GM21737 (cell line): ENCODE measurements at regions not wholly inside any gene's neighbourhood (a gene's known extent, or its start where the extent isn't known, plus 50 kb on each side); places are given as distances from the start of the nearest gene placed in this dataset.

ENCODE experiments used
- ATAC-seq: cut with Tn5 transposase; IDR thresholded peaks from one replicate; pipeline ENCODE4 v1.9.1; 2021; ENCODE audit warnings: mild to moderate bottlenecking, moderate library complexity; ENCODE audit not compliant: unreplicated experiment

- ATAC-seq, result no peak
Observed at GRCh38 chr3:117356091-117356705, 646.6 kb downstream of the TUSC7 start.

DNA sequence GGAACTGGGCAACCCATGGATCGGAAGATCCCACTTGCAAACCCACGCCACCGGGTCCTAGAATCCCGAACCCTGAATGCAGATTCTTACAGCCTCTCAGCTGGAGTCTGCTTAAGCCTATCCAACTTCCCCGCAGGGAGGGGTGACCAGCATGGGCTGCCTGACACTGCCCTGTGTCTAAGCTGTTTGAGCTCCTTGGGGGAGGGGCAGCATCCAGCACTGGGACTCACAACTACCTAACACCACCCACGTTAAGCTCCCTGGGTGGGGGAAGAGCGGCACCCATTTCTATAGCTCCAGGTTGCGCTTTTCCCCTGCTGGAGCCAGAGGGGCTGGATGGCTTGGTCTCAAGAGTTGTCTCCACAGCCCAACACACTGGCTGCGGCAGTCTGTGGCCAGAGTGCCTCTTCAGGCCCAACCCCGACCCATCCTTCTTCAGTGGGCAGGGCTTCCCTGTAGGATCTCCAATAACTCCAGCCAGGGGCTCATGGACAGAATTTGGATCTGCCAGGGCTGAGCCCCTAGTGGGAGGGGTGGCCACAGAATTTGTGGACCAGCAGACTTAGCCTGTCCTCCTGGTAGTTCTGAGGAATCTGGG lies 649.2 kb downstream of the TUSC7 start:
- ATAC-seq, result no peak

- ATAC-seq, result no peak
Observed at GRCh38 chr3:117366574-117366973, 657.0 kb downstream of the TUSC7 start.

DNA sequence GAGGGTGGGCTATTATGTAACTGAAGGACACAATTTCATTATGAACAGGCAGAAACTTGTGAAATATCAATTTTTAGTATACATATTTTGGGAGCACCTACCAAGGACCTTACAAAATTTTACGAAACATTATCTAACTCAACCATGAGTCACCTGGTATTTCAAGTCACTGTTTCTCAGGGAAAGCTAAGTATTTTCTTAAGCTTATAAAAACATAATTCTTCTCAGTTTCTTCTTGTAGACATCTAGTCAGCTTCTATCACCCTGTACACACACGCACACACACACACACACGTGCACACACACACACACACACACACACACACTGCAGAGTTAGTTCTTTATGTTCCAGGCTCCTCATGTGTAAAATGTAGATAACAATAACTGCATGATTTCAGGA lies 658.3 kb downstream of the TUSC7 start:
- no peak for ATAC-seq

GRCh38 chr3:117380631-117381030 lies 671.1 kb downstream of the TUSC7 start:
- no peak for ATAC-seq

DNA sequence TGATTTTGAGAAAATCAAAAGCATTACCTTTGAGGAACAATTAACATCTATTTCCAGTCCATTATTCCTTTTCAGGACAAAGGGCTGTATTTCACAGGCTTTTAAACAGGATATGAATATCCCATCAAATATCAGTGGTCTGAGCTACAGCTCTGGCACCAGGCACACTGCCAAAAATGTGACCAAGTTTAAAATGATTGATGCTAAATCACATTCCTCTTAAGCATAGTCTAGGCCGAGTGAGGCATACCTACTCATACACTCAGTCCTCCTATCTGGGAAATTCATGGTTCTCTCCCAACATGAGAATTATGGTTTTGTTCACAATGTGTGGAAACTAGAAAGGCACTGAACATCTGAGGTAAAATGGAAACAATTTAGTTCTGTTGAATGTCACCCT lies 683.5 kb downstream of the TUSC7 start:
- no peak for ATAC-seq

DNA sequence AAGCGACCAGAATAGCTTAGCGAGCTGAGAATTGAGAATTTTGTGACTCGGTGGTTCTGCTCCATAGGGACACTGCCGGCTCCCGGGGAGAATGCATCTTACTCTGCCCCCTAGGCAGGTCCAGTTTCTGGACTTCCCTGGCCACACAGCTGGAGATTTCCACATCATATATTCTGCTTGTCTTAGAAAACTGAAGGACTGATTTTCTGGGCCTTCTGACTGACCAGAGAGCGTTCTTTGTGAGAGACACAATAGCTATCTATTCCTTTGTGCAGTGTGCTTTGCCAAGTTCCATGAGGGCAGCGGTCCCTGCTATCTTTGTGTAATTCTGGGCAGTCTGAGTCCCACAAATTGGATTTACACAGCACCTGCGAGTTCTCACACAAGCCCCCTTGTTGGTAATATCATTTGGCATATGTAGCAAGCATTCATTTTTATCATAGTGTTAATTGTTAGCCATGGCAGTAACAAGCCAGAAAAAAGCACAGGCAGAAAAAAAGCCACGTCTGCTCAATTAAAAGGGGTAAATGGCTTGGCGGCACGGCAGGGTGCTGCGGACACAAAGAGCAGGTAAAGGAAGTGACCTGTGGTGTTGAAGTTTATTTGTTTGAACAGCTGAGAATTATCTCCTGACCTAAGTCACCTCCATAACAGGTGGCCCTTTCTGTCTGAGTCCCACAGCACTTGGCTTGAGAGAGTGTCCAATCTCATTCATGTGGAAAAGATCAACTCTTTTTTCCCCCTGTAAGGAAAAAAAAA lies 688.7 kb downstream of the TUSC7 start:
- no peak for ATAC-seq

- no peak for ATAC-seq
Observed at GRCh38 chr3:117399311-117400078, 689.9 kb downstream of the TUSC7 start.

GRCh38 chr3:117400303-117400702 lies 690.7 kb downstream of the TUSC7 start:
- no peak for ATAC-seq

GRCh38 chr3:117404141-117404540 lies 694.6 kb downstream of the TUSC7 start:
- ATAC-seq, result no peak

DNA sequence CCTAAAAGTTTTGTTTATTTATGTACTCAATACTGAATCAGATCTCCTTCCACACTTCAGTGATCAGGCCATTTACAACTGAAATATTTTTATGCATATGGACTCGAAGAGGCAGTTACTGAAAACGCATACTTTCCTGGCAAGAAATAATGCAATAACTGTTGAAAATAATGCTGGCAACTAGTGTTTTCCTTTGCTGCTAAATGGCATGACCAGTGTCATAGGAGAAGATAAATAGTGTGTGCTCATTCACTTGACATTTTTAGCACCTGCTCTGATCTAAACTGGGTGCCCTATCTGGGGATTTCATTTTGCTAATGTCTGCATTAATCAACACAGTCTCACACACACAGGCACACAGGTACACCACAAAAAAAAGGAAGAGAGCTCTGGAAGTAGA lies 695.2 kb downstream of the TUSC7 start:
- no peak for ATAC-seq

DNA sequence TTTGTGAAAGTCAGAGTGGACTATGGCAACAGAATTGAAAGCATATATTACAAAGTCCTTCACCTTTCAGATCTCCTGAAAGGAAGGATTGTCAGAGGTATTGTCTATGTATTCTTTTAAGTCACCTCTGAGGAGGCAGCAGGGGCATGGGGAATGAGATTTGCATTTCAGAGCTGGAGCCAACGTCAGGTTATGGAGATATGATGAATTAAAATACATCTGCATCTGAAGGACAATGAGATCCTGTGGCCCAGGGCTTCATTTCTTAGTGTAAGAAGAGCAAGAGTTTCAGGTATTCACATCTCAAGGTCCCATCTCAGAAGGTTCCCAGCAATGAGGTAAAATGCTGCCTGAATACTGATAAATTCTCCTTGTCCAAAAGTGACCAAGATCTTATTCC lies 695.8 kb downstream of the TUSC7 start:
- ATAC-seq, result no peak

DNA sequence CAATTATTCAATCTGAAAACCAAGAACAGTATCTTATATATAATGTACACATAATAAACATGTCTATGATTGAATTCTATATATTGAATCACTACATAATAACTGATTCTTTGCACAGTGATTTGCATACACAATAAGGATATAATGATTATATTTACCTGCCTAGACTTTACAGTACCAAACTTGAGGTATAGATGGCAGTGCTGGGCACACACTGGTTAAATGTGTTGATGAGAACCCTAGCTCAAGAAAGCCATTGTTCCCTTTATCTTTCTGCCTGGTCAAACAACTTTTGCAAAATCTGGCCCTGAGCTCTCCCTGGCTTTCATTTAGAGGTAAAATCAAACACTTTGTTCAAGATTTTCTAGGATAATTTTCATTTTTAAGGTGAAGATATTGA lies 697.7 kb downstream of the TUSC7 start:
- ATAC-seq, result no peak

DNA sequence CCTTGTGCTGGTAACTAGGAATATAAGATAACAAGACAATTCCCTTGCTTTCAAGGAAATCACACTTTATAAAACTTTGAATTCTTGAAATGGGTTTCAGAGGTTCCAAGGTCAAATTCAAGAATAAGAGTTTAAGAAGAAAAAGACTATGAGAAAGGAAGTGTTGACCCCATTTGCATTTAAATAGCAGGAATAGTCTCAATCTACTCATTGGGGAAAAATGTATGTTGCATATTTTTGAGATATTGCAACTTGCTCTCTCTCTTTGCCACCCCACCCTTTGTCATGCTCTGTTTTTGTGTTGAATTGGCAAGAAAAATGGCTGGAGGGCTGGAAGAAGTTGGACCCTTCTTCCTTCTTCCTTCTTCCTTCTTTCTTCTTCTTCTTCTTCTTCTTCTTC lies 699.2 kb downstream of the TUSC7 start:
- no peak for ATAC-seq

DNA sequence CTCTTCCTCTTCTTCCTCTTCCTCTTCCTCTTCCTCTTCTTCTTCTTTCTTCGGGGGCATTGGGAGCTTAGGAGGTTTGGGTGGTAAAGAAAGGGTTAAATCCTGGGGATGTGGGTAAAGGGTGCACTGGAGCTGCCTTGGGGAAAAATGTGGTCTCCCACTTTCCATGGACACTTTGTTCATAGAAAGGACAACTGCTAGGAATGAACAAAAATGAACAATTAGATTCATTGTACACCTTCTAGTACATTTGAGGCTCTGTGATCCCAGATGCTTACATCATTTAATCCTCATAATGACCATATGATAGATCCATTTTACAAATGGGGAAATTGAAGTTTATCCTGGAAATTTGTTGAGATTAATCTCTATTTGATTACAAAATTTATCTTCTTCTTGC lies 699.7 kb downstream of the TUSC7 start:
- no peak for ATAC-seq

GRCh38 chr3:117409701-117410459 lies 700.3 kb downstream of the TUSC7 start:
- no peak for ATAC-seq

DNA sequence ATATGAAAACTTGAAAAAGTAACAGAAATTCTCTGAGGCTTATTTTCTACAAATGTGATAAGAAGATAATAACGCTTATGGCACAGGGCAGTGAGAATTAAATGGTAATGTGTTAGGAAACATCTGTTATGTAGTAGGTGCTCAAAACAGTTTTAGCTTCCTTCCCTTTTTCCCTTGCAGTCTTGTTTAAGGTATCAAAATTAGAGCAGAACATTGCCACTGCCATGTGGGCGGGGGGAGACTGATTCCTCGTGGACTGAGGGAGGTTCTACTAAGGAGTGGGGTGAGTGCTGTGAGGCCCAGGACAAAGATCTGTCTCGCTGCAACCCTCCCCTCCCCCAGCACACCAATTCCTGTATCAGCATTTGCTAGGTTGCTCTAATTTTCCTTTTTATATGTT lies 702.4 kb downstream of the TUSC7 start:
- no peak for ATAC-seq

GRCh38 chr3:117417411-117417810 lies 707.8 kb downstream of the TUSC7 start:
- ATAC-seq, result no peak

DNA sequence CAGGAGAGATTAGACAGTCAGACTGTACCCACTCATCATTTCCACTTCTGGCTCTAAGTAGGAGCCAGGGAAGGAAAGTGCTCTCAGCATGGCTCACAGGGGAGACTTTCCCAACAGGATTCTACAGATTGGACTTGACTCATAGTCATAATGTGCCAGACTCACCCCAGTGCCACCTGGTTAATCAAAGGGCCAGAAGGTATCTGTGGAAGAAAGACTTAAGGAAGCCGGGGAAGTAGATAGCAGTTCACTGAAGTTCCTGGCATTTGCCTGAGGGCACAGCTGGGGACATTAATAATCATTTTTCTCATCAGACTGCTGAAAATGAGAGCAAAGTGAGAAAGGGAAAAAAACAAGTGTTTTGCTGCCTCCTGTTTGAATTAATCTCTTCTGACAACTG lies 717.5 kb downstream of the TUSC7 start:
- ATAC-seq, result no peak

- ATAC-seq, result no peak
Observed at GRCh38 chr3:117433427-117433826, 723.8 kb downstream of the TUSC7 start.
